Neural crest cell (in vitro differentiated cells): ENCODE measurements at regions not wholly inside any gene's neighbourhood (a gene's known extent, or its start where the extent isn't known, plus 50 kb on each side); places are given as distances from the start of the nearest gene placed in this dataset.

Experiments
- DNase-seq: peaks from one replicate; pipeline ENCODE4 v3.0.0; 2021; ENCODE audit warnings: low read depth, mixed read lengths, low spot score
- H3K27ac Mint-ChIP-seq: one replicate; pipeline ENCODE4 v1.8.0; 2021; ENCODE audit warnings: mild to moderate bottlenecking, mixed read lengths; ENCODE audit not compliant: unreplicated experiment
- H3K27me3 Mint-ChIP-seq: 2 replicates; pipeline ENCODE4 v1.8.0; 2021; ENCODE audit warnings: low read depth, mild to moderate bottlenecking, mixed read lengths
- H3K36me3 Mint-ChIP-seq: 2 replicates; pipeline ENCODE4 v1.8.0; 2021; ENCODE audit warnings: low read depth, mild to moderate bottlenecking, mixed read lengths
- H3K4me1 Mint-ChIP-seq: 2 replicates; pipeline ENCODE4 v1.8.0; 2021; ENCODE audit warnings: mixed read lengths
- H3K4me3 Mint-ChIP-seq: one replicate; pipeline ENCODE4 v1.8.0; 2021; ENCODE audit warnings: mild to moderate bottlenecking, mixed read lengths
- H3K9me3 Mint-ChIP-seq: 2 replicates; pipeline ENCODE4 v1.8.0; 2021; ENCODE audit warnings: mixed read lengths
- CTCF ChIP-seq: fragments of 200-600 bp; sonication (generic); conservative IDR thresholded peaks from 2 replicates; pipeline ENCODE4 v1.5.0; 2021; ENCODE audit warnings: antibody characterized with exemption, mild to moderate bottlenecking

- Mint-ChIP-seq H3K9me3 (no peaks in the 10 kb centered on the region), H3K4me1 (no peaks in the 10 kb centered on the region), H3K36me3 (no peaks in the 10 kb centered on the region), H3K27me3 (peaks cover 7% of the 10 kb centered on the region), H3K4me3 (no peak overlapping the region), H3K27ac (no peak overlapping the region)
- DNase-seq = no peak
- no peak for TF ChIP-seq CTCF
Observed at GRCh38 chr2:129456691-129457090, 522.8 kb upstream of the RAB6C start.

- no peaks in the 10 kb centered on the region for H3K36me3 Mint-ChIP-seq
- peaks cover 7% of the 10 kb centered on the region for H3K27me3 Mint-ChIP-seq
- no peaks in the 10 kb centered on the region for H3K9me3 Mint-ChIP-seq
- H3K4me1 Mint-ChIP-seq = no peaks in the 10 kb centered on the region
- TF ChIP-seq CTCF = no peak
- H3K27ac Mint-ChIP-seq = no peak overlapping the region
- DNase-seq = no peak
- H3K4me3 Mint-ChIP-seq = no peak overlapping the region
Observed at GRCh38 chr2:129457277-129457818, 522.1 kb upstream of the RAB6C start.

- no peak for DNase-seq
- Mint-ChIP-seq H3K9me3 (no peaks in the 10 kb centered on the region), H3K4me1 (no peaks in the 10 kb centered on the region), H3K27me3 (peaks cover 5% of the 10 kb centered on the region), H3K36me3 (no peaks in the 10 kb centered on the region), H3K27ac (no peak overlapping the region), H3K4me3 (no peak overlapping the region)
- TF ChIP-seq CTCF = no peak
Observed at GRCh38 chr2:129458006-129458405, 521.5 kb upstream of the RAB6C start.

- Mint-ChIP-seq H3K4me3 (no peak overlapping the region), H3K27me3 (peaks cover under 1% of the 10 kb centered on the region), H3K9me3 (no peaks in the 10 kb centered on the region), H3K36me3 (no peaks in the 10 kb centered on the region), H3K27ac (no peak overlapping the region), H3K4me1 (no peaks in the 10 kb centered on the region)
- TF ChIP-seq CTCF = no peak
- no peak for DNase-seq
Observed at GRCh38 chr2:129458436-129458835, 521.0 kb upstream of the RAB6C start.

GRCh38 chr2:129459200-129459876 lies 520.1 kb upstream of the RAB6C start:
- H3K9me3 Mint-ChIP-seq = no peaks in the 10 kb centered on the region
- H3K4me3 Mint-ChIP-seq = no peak overlapping the region
- no peaks in the 10 kb centered on the region for H3K36me3 Mint-ChIP-seq
- TF ChIP-seq CTCF = no peak
- H3K27me3 Mint-ChIP-seq = no peaks in the 10 kb centered on the region
- no peak overlapping the region for H3K27ac Mint-ChIP-seq
- DNase-seq = no peak
- H3K4me1 Mint-ChIP-seq = no peaks in the 10 kb centered on the region
